ENCODE measurements at regions not wholly inside any gene's neighbourhood (a gene's known extent, or its start where the extent isn't known, plus 50 kb on each side); places are given as distances from the start of the nearest gene placed in this dataset.
"Not testable (repeated sequence)": the region's sequence is repeated elsewhere in the genome, so short reads cannot be mapped to it uniquely, and the experiment has no call there.

- DNase-seq: not testable (repeated sequence)
Observed at GRCh38 chr16:29139901-29140855, 155.3 kb downstream of the LAT start.

GRCh38 chr16:29139261-29139802, 154.5 kb downstream of the LAT start:
- DNase-seq: no peak

- DNase-seq: not testable (repeated sequence)
Observed at GRCh38 chr16:29138698-29139097, 153.8 kb downstream of the LAT start.

- not testable (repeated sequence) for DNase-seq
Observed at GRCh38 chr16:29137894-29138662, 153.2 kb downstream of the LAT start.

- not testable (repeated sequence) for DNase-seq
Observed at GRCh38 chr16:29137461-29137860, 152.6 kb downstream of the LAT start.

- DNase-seq: not testable (repeated sequence)
Observed at GRCh38 chr16:29136916-29137315, 152.1 kb downstream of the LAT start.

GRCh38 chr16:29136046-29136696, 151.3 kb downstream of the LAT start:
- DNase-seq: not testable (repeated sequence)

- not testable (repeated sequence) for DNase-seq
Observed at GRCh38 chr16:29135098-29135497, 150.2 kb downstream of the LAT start.

GRCh38 chr16:29133681-29134430, 149.0 kb downstream of the LAT start:
- DNase-seq: not testable (repeated sequence)

- peak; percentile 26 for DNase-seq
Observed at GRCh38 chr16:29132869-29133268, 148.0 kb downstream of the LAT start.

GRCh38 chr16:29132444-29132843, 147.6 kb downstream of the LAT start:
- not testable (repeated sequence) for DNase-seq

- DNase-seq: not testable (repeated sequence)
Observed at GRCh38 chr16:29130901-29131851, 146.3 kb downstream of the LAT start.

- DNase-seq: not testable (repeated sequence)
Observed at GRCh38 chr16:29130131-29130711, 145.4 kb downstream of the LAT start.

GRCh38 chr16:29129458-29130038, 144.7 kb downstream of the LAT start:
- DNase-seq: not testable (repeated sequence)

GRCh38 chr16:29128732-29129457, 144.0 kb downstream of the LAT start:
- DNase-seq: not testable (repeated sequence)

- DNase-seq: not testable (repeated sequence)
Observed at GRCh38 chr16:29127806-29128420, 143.1 kb downstream of the LAT start.

GRCh38 chr16:29126616-29127015, 141.8 kb downstream of the LAT start:
- DNase-seq: no peak

GRCh38 chr16:29126057-29126494, 141.2 kb downstream of the LAT start:
- DNase-seq: no peak

- DNase-seq: no peak
Observed at GRCh38 chr16:29124828-29125227, 140.0 kb downstream of the LAT start.

Data from COR-L47 (cell line).